ENCODE measurements at regions not wholly inside any gene's neighbourhood (a gene's known extent, or its start where the extent isn't known, plus 50 kb on each side); places are given as distances from the start of the nearest gene placed in this dataset.

DNA sequence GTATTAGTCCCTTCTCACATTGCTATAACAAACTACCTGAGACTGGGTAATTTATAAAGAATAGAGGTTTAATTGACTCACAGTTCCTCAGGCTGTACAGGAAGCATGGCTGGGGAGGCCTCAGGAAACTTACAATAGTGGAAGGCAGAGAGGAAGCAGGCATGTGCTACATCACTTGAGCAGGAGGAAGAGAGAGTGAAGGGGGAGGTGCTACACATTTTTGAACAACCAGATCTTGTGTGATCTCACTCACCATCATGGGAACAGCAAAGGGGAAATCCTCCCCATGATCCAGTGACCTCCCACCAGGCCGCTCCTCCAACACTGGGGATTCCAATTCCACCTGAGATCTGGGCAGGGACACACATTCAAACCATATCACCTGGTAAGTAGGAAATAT is 630.6 kb downstream of the QKI start:
- TF ChIP-seq EP300 (IDR thresholded peaks at IDR 0.05; ENCODE audit: borderline replicate concordance) (no peak), TEAD4 (IDR thresholded peaks at IDR 0.05) (no peak), CEBPB (IDR thresholded peaks at IDR 0.05) (no peak), NFIC (IDR thresholded peaks at IDR 0.05) (no peak)
- TF ChIP-seq, protein P1, sequence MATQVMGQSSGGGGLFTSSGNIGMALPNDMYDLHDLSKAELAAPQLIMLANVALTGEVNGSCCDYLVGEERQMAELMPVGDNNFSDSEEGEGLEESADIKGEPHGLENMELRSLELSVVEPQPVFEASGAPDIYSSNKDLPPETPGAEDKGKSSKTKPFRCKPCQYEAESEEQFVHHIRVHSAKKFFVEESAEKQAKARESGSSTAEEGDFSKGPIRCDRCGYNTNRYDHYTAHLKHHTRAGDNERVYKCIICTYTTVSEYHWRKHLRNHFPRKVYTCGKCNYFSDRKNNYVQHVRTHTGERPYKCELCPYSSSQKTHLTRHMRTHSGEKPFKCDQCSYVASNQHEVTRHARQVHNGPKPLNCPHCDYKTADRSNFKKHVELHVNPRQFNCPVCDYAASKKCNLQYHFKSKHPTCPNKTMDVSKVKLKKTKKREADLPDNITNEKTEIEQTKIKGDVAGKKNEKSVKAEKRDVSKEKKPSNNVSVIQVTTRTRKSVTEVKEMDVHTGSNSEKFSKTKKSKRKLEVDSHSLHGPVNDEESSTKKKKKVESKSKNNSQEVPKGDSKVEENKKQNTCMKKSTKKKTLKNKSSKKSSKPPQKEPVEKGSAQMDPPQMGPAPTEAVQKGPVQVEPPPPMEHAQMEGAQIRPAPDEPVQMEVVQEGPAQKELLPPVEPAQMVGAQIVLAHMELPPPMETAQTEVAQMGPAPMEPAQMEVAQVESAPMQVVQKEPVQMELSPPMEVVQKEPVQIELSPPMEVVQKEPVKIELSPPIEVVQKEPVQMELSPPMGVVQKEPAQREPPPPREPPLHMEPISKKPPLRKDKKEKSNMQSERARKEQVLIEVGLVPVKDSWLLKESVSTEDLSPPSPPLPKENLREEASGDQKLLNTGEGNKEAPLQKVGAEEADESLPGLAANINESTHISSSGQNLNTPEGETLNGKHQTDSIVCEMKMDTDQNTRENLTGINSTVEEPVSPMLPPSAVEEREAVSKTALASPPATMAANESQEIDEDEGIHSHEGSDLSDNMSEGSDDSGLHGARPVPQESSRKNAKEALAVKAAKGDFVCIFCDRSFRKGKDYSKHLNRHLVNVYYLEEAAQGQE (IDR thresholded peaks at IDR 0.05; ENCODE audit: low read depth): no peak

DNA sequence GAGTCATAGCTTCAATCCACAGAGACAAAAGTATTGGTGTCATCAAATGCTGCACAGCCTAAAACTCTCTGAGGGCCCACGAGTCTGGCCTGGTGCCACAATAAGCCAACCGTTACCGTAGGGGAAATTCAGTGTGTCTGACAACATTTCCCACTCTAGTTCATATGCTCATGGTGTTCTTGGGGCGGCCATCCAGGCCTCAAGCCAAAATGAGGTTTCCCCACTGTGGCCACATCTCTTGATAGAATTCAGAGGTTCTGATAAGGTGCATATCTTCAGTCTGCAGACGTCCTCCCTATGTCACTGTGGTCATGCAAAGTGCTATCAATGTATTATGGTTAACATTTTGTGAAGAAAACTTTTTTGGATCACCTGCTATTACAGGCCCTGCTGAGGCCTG is 627.7 kb downstream of the QKI start:
- TF ChIP-seq RAD21 (IDR thresholded peaks at IDR 0.05; ENCODE audit: low read depth): no peak
- TF ChIP-seq CEBPB (IDR thresholded peaks at IDR 0.05): no peak
- TF ChIP-seq EP300 (IDR thresholded peaks at IDR 0.05; ENCODE audit: borderline replicate concordance): no peak
- TF ChIP-seq, protein P2, sequence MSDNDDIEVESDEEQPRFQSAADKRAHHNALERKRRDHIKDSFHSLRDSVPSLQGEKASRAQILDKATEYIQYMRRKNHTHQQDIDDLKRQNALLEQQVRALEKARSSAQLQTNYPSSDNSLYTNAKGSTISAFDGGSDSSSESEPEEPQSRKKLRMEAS (IDR thresholded peaks at IDR 0.05): no peak
- TF ChIP-seq, protein P1 (IDR thresholded peaks at IDR 0.05; ENCODE audit: low read depth): no peak
- no peak for TF ChIP-seq YY1 (IDR thresholded peaks at IDR 0.05; ENCODE audit: low read depth)
- TF ChIP-seq FOXM1 (IDR thresholded peaks at IDR 0.05; ENCODE audit: borderline replicate concordance, low read depth): no peak
- no peak for TF ChIP-seq ZBTB7A (IDR thresholded peaks at IDR 0.05; ENCODE audit: low read depth)
- no peak for TF ChIP-seq TAF1 (IDR thresholded peaks at IDR 0.05; ENCODE audit: low read depth)
- TF ChIP-seq EGR1 (IDR thresholded peaks at IDR 0.05): no peak
- TF ChIP-seq, protein P3, sequence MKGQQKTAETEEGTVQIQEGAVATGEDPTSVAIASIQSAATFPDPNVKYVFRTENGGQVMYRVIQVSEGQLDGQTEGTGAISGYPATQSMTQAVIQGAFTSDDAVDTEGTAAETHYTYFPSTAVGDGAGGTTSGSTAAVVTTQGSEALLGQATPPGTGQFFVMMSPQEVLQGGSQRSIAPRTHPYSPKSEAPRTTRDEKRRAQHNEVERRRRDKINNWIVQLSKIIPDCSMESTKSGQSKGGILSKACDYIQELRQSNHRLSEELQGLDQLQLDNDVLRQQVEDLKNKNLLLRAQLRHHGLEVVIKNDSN (IDR thresholded peaks at IDR 0.05): no peak
- TF ChIP-seq TCF12 (IDR thresholded peaks at IDR 0.05; ENCODE audit: low read depth): no peak
- TF ChIP-seq NFIC (IDR thresholded peaks at IDR 0.05): no peak
- TF ChIP-seq CREB1 (IDR thresholded peaks at IDR 0.05; ENCODE audit: low read depth): no peak
- no peak for TF ChIP-seq TEAD4 (IDR thresholded peaks at IDR 0.05)

DNA sequence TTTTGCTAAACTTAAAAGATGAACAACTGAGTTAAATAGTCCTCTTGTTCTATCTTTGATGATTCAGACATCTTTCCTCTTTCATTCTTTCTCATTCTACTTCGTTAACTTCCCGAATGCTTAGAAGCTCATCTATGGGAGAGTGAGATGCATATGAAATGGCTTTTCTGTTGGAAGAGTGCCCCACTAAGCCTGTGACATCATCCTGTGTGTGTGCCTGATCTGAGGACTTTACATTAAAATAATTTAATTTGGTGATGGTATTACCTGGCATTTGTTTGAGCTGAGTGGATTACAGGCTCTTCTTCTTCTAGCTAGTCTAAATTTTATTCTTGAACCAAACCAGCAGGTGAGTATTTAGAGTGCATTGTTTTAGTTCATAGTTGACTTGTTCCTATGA is 626.5 kb downstream of the QKI start:
- TF ChIP-seq ZBTB7A (IDR thresholded peaks at IDR 0.05; ENCODE audit: low read depth) (no peak), RAD21 (IDR thresholded peaks at IDR 0.05; ENCODE audit: low read depth) (no peak), TCF12 (IDR thresholded peaks at IDR 0.05; ENCODE audit: low read depth) (no peak), TAF1 (IDR thresholded peaks at IDR 0.05; ENCODE audit: low read depth) (no peak), YY1 (IDR thresholded peaks at IDR 0.05; ENCODE audit: low read depth) (no peak), EP300 (IDR thresholded peaks at IDR 0.05; ENCODE audit: borderline replicate concordance) (no peak), CEBPB (IDR thresholded peaks at IDR 0.05) (no peak), FOXM1 (IDR thresholded peaks at IDR 0.05; ENCODE audit: borderline replicate concordance, low read depth) (no peak)
- TF ChIP-seq, protein P2 (IDR thresholded peaks at IDR 0.05): no peak
- TF ChIP-seq, protein P1 (IDR thresholded peaks at IDR 0.05; ENCODE audit: low read depth): no peak

DNA sequence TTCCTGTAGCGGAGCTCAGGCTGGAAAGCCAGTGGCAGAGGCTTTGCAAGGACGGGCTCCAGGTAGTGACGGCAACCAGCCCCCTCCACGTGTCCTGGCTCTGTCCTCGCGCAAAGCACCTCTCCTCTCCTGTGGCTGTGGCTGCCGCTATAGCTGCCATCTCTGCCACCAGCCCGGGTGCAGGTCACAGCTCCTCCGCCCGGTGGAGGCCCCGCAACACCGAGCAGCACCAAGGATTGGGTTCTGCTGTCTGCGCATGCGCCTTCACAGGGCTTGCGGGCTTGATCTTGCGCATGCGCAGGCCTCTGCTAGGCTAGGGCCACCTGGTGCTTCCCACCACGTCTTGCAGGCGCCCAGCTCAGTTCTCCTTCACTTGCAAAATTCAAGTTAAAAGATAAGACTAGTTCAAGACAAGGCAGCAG is 625.4 kb downstream of the QKI start:
- TF ChIP-seq TAF1 (IDR thresholded peaks at IDR 0.05; ENCODE audit: low read depth) (no peak), ZBTB7A (IDR thresholded peaks at IDR 0.05; ENCODE audit: low read depth) (no peak), TCF12 (IDR thresholded peaks at IDR 0.05; ENCODE audit: low read depth) (no peak), NFIC (IDR thresholded peaks at IDR 0.05) (no peak), EP300 (IDR thresholded peaks at IDR 0.05; ENCODE audit: borderline replicate concordance) (no peak), CEBPB (IDR thresholded peaks at IDR 0.05) (no peak), EGR1 (IDR thresholded peaks at IDR 0.05) (no peak), YY1 (IDR thresholded peaks at IDR 0.05; ENCODE audit: low read depth) (no peak), TEAD4 (IDR thresholded peaks at IDR 0.05) (no peak), FOXM1 (IDR thresholded peaks at IDR 0.05; ENCODE audit: borderline replicate concordance, low read depth) (no peak), RAD21 (IDR thresholded peaks at IDR 0.05; ENCODE audit: low read depth) (no peak), CREB1 (IDR thresholded peaks at IDR 0.05; ENCODE audit: low read depth) (no peak)
- TF ChIP-seq, protein P1 (IDR thresholded peaks at IDR 0.05; ENCODE audit: low read depth): no peak
- TF ChIP-seq, protein P2 (IDR thresholded peaks at IDR 0.05): no peak
- TF ChIP-seq, protein P3 (IDR thresholded peaks at IDR 0.05): no peak
